MCF 10A (cell line): ENCODE measurements at regions not wholly inside any gene's neighbourhood (a gene's known extent, or its start where the extent isn't known, plus 50 kb on each side); places are given as distances from the start of the nearest gene placed in this dataset.

Experiments used
- BruUV-seq: library from RNA; stranded (reverse); fragments of 400-500 nt; replicated peaks from 2 replicates; lab custom pipeline; 2021; lab: Mats Ljungman, UMichigan
- CTCF ChIA-PET: fragments of 300-600 bp; sonication (Branson Sonifier 250); formaldehyde crosslinking; extraction: SDS; loops from one replicate; lab custom pipeline; 2021; ENCODE audit warnings: antibody characterized with exemption, inconsistent platforms; lab: Yijun Ruan, JAX
- POLR2A ChIA-PET: fragments of 300-600, 350-650 bp; sonication (Branson Sonifier 250); formaldehyde crosslinking; extraction: SDS; loops from one replicate; lab custom pipeline; 2020; ENCODE audit warnings: antibody characterized with exemption, inconsistent platforms; lab: Yijun Ruan, JAX
- DNase-seq: peaks from one replicate; pipeline ENCODE4 v3.0.0-alpha.2; 2018; ENCODE audit not compliant: unreplicated experiment
- H3K27ac Mint-ChIP-seq: one replicate; pipeline ENCODE4 v1.8.0; 2022; ENCODE audit warnings: mild to moderate bottlenecking, low read depth, mixed read lengths; ENCODE audit not compliant: unreplicated experiment
- H3K27me3 Mint-ChIP-seq: one replicate; pipeline ENCODE4 v1.8.0; 2022; ENCODE audit warnings: mixed read lengths; ENCODE audit not compliant: insufficient read depth, unreplicated experiment
- H3K36me3 Mint-ChIP-seq: one replicate; pipeline ENCODE4 v1.8.0; 2022; ENCODE audit warnings: mild to moderate bottlenecking, moderate library complexity, mixed read lengths; ENCODE audit not compliant: insufficient read depth, unreplicated experiment
- H3K4me1 Mint-ChIP-seq: one replicate; pipeline ENCODE4 v1.8.0; 2022; ENCODE audit warnings: mixed read lengths; ENCODE audit not compliant: insufficient read depth, unreplicated experiment
- H3K4me3 Mint-ChIP-seq: one replicate; pipeline ENCODE4 v1.8.0; 2022; ENCODE audit warnings: mild to moderate bottlenecking, moderate library complexity, mixed read lengths; ENCODE audit not compliant: unreplicated experiment
- H3K9me3 Mint-ChIP-seq: one replicate; pipeline ENCODE4 v1.8.0; 2022; ENCODE audit warnings: mixed read lengths; ENCODE audit not compliant: unreplicated experiment
- CTCF ChIP-seq: fragments of 200-600 bp; IDR thresholded peaks from one replicate; pipeline ENCODE4 v1.8.0; 2022; ENCODE audit warnings: antibody characterized with exemption, mild to moderate bottlenecking; ENCODE audit not compliant: unreplicated experiment
- intact Hi-C: fragments of 100-400 bp; cut with micrococcal nuclease; formaldehyde crosslinking; loops from 2 replicates; pipeline ENCODE4 v1.14.1; 2022

GRCh38 chr3:38878646-38879045 is 62.6 kb upstream of the SCN10A start:
- Mint-ChIP-seq H3K27ac (no peak overlapping the region), H3K9me3 (no peaks in the 10 kb centered on the region), H3K36me3 (no peaks in the 10 kb centered on the region), H3K27me3 (peaks cover 30% of the 10 kb centered on the region), H3K4me1 (no peaks in the 10 kb centered on the region), H3K4me3 (no peak overlapping the region)
- TF ChIP-seq CTCF: no peak
- no TSS peak for BruUV-seq
- no peak for DNase-seq
- ChIA-PET POLR2A (interaction anchor here (0.6 kb wide), 1 partner anchor 212 kb away, joined by 3 read pairs; no protein-coding TSS in a partner anchor), CTCF (interaction anchor here (1.0 to 1.3 kb wide), 3 partner anchors 35 to 357 kb away, joined by 3 to 4 read pairs (median 3); no protein-coding TSS in a partner anchor)
- intact Hi-C loops: no loop called here
